H1 (cell line): ENCODE measurements at regions not wholly inside any gene's neighbourhood (a gene's known extent, or its start where the extent isn't known, plus 50 kb on each side); places are given as distances from the start of the nearest gene placed in this dataset.
A peak's percentile ranks its signal among the peaks of the same experiment; 100 is the strongest.

ENCODE experiments used
- CTCF ChIA-PET: fragments of 300-600 bp; sonication (Branson Sonifier 250); formaldehyde crosslinking; loops from one replicate; lab custom pipeline; 2021; ENCODE audit not compliant: partially characterized antibody; lab: Charles Lee
- POLR2A ChIA-PET: fragments of 300-600 bp; sonication (Branson Sonifier 250); formaldehyde crosslinking; loops from one replicate; lab custom pipeline; 2021; ENCODE audit warnings: inconsistent platforms; ENCODE audit not compliant: partially characterized antibody; lab: Charles Lee
- DNase-seq, 2 experiments: peaks; one replicate each; pipeline versions ENCODE4 v3.0.0 to v3.0.0-alpha.2; 2010 to 2022; ENCODE audit warnings: low spot score in 2 of 2, low read depth in 1 of 2, mixed read lengths in 1 of 2
- FAIRE-seq: peaks from 2 replicates; lab custom pipeline; 2011; peaks lifted over from hg19 to GRCh38; lab: Jason Lieb, UNC
- H2AFZ ChIP-seq: 2 replicates; pipeline ENCODE4 v1.8.1; 2012; ENCODE audit warnings: low read length, inconsistent platforms
- H2AK5ac ChIP-seq: 2 replicates; pipeline ENCODE4 v1.6.1; 2013; ENCODE audit warnings: low read depth, low read length
- H2BK120ac ChIP-seq: replicated peaks from 2 replicates; pipeline ENCODE3; 2013; ENCODE audit warnings: low read depth, low read length, inconsistent platforms
- H2BK12ac ChIP-seq: 2 replicates; pipeline ENCODE4 v1.6.1; 2013; ENCODE audit warnings: low read depth, low read length
- H2BK15ac ChIP-seq: 2 replicates; pipeline ENCODE4 v1.6.1; 2013; ENCODE audit warnings: low read length
- H2BK20ac ChIP-seq: 2 replicates; pipeline ENCODE4 v1.6.1; 2013; ENCODE audit warnings: low read length
- H2BK5ac ChIP-seq: 2 replicates; pipeline ENCODE4 v1.6.1; 2013; ENCODE audit warnings: low read depth, low read length
- H3K14ac ChIP-seq: 2 replicates; pipeline ENCODE4 v1.6.1; 2013; ENCODE audit warnings: inconsistent platforms; ENCODE audit not compliant: insufficient read length
- H3K18ac ChIP-seq: 2 replicates; pipeline ENCODE4 v1.6.1; 2013; ENCODE audit warnings: low read length; ENCODE audit errors: extremely low read depth
- H3K23ac ChIP-seq: 2 replicates; pipeline ENCODE4 v1.6.1; 2013; ENCODE audit warnings: inconsistent platforms; ENCODE audit not compliant: insufficient read length
- H3K23me2 ChIP-seq: 2 replicates; pipeline ENCODE4 v1.6.1; 2013; ENCODE audit warnings: low read depth, low read length
- H3K27ac ChIP-seq: 2 replicates; pipeline ENCODE4 v1.6.1; 2011; ENCODE audit warnings: low read depth, low read length, inconsistent platforms
- H3K27me3 ChIP-seq, 4 experiments: replicated peaks in 1 of 4; 1 replicate in 1 of 4; 2 replicates in 3 of 4; pipeline versions ENCODE4 v1.6.1 to v1.8.1; 2011 to 2013; ENCODE audit warnings: low read length in 3 of 4, mild to moderate bottlenecking in 3 of 4, inconsistent platforms in 2 of 4, mixed read lengths in 2 of 4, moderate library complexity in 1 of 4; ENCODE audit not compliant: control insufficient read depth in 3 of 4, insufficient read depth in 3 of 4; ENCODE audit errors: extremely low read depth in 1 of 4
- H3K36me3 ChIP-seq, 4 experiments: 2 replicates each; pipeline versions ENCODE4 v1.6.1 to v1.8.1; 2011 to 2013; ENCODE audit warnings: mild to moderate bottlenecking in 4 of 4, low read length in 3 of 4, moderate library complexity in 2 of 4, control low read depth in 1 of 4, inconsistent platforms in 1 of 4; ENCODE audit not compliant: insufficient read depth in 4 of 4, control insufficient read depth in 2 of 4
- H3K4ac ChIP-seq: replicated peaks from 2 replicates; pipeline ENCODE3; 2013; ENCODE audit warnings: low read length, low read depth, mixed read lengths, inconsistent platforms; ENCODE audit not compliant: insufficient read length
- H3K4me1 ChIP-seq, 4 experiments: replicated peaks in 1 of 4; 1 replicate in 1 of 4; 2 replicates in 3 of 4; pipeline versions ENCODE4 v1.6.1 to v1.8.1; 2011 to 2013; ENCODE audit warnings: low read length in 3 of 4, inconsistent platforms in 2 of 4, mixed read lengths in 1 of 4; ENCODE audit not compliant: insufficient read depth in 4 of 4, control insufficient read depth in 3 of 4
- H3K4me2 ChIP-seq, 2 experiments: 2 replicates each; pipeline versions ENCODE4 v1.6.1 to v1.8.1; 2011 to 2013; ENCODE audit warnings: low read depth in 2 of 2, low read length in 2 of 2, control low read depth in 1 of 2, inconsistent platforms in 1 of 2, mild to moderate bottlenecking in 1 of 2; ENCODE audit not compliant: insufficient read depth in 1 of 2
- H3K4me3 ChIP-seq, 4 experiments: fragments of 200-600, 300-600 bp in 1 of 4; sonication (generic), shearing (Covaris generic), sonication (Bioruptor Twin) in 1 of 4; 2 replicates each; pipeline versions ENCODE4 v1.5.1 to v1.8.1; 2011 to 2016; ENCODE audit warnings: low read length in 4 of 4, low read depth in 3 of 4, control low read depth in 2 of 4, inconsistent platforms in 2 of 4, mild to moderate bottlenecking in 2 of 4, mixed read lengths in 1 of 4, moderate library complexity in 1 of 4; ENCODE audit not compliant: insufficient read depth in 2 of 4; ENCODE audit errors: extremely low read depth in 1 of 4
- H3K56ac ChIP-seq: replicated peaks from 2 replicates; pipeline ENCODE3; 2013; ENCODE audit warnings: low read depth, mild to moderate bottlenecking, mixed read lengths, low read length, inconsistent platforms; ENCODE audit not compliant: insufficient read length
- H3K79me1 ChIP-seq: 2 replicates; pipeline ENCODE4 v1.6.1; 2013; ENCODE audit warnings: low read depth, low read length, control low read depth
- H3K79me2 ChIP-seq, 2 experiments: 2 replicates each; pipeline versions ENCODE4 v1.6.1 to v1.8.1; 2012 to 2013; ENCODE audit warnings: low read length in 2 of 2, mild to moderate bottlenecking in 2 of 2, inconsistent platforms in 1 of 2; ENCODE audit not compliant: insufficient read depth in 2 of 2, control insufficient read depth in 1 of 2
- H3K9ac ChIP-seq, 4 experiments: replicated peaks in 1 of 4; 1 replicate in 1 of 4; 2 replicates in 3 of 4; pipeline versions ENCODE4 v1.6.1 to v1.8.1; 2011 to 2013; ENCODE audit warnings: low read depth in 3 of 4, low read length in 3 of 4, control low read depth in 2 of 4, mild to moderate bottlenecking in 2 of 4, moderate library complexity in 2 of 4, inconsistent platforms in 1 of 4; ENCODE audit errors: extremely low read depth in 1 of 4
- H3K9me3 ChIP-seq, 2 experiments: 2 replicates each; pipeline versions ENCODE4 v1.6.1 to v1.8.1; 2012 to 2013; ENCODE audit warnings: mild to moderate bottlenecking in 2 of 2, moderate library complexity in 2 of 2, control low read depth in 1 of 2, inconsistent platforms in 1 of 2, low read depth in 1 of 2, low read length in 1 of 2, mixed read lengths in 1 of 2; ENCODE audit not compliant: insufficient read depth in 2 of 2
- H4K20me1 ChIP-seq, 2 experiments: replicated peaks in 1 of 2; 2 replicates each; pipeline versions ENCODE3 to v1.8.1; 2011 to 2013; ENCODE audit warnings: inconsistent platforms in 2 of 2, low read length in 2 of 2, mild to moderate bottlenecking in 1 of 2; ENCODE audit not compliant: insufficient read depth in 2 of 2, control insufficient read depth in 1 of 2
- H4K5ac ChIP-seq: 2 replicates; pipeline ENCODE4 v1.6.1; 2013; ENCODE audit warnings: low read length, low read depth, mixed read lengths, inconsistent platforms; ENCODE audit not compliant: insufficient read length
- H4K8ac ChIP-seq: 2 replicates; pipeline ENCODE4 v1.8.0; 2013; ENCODE audit warnings: mild to moderate bottlenecking, moderate library complexity, low read length, inconsistent platforms; ENCODE audit not compliant: insufficient read depth; ENCODE audit errors: extremely low read depth
- H4K91ac ChIP-seq: replicated peaks from 2 replicates; pipeline ENCODE3; 2013; ENCODE audit warnings: low read length, mixed read lengths, inconsistent platforms; ENCODE audit not compliant: insufficient read length
- CBX8 ChIP-seq: fragments of 300-800, 300-1000 bp; sonication (generic); IDR thresholded peaks from 2 replicates; pipeline ENCODE4 v1.7.1; 2016; ENCODE audit warnings: low read depth, low read length, borderline replicate concordance
- POU5F1 ChIP-seq: IDR thresholded peaks from 2 replicates; pipeline ENCODE4 v1.6.1; 2011; ENCODE audit warnings: low read depth, mild to moderate bottlenecking, low read length, moderate library complexity
- WGBS, 2 experiments: shearing (Covaris generic) in 1 of 2; methylation state at CpG; one replicate each; pipeline versions ENCODE4 v1.1.6 to v1.1.7; 2013 to 2015; ENCODE audit warnings: low lambda C conversion rate in 2 of 2, mixed read lengths in 2 of 2, inconsistent platforms in 1 of 2, low coverage in 1 of 2, missing lambda C conversion rate in 1 of 2; ENCODE audit not compliant: insufficient replicate concordance in 2 of 2, insufficient coverage in 1 of 2, insufficient read length in 1 of 2; ENCODE audit errors: extremely low coverage in 1 of 2, missing lambda C conversion rate in 1 of 2; 5-methylcytosine and 5-hydroxymethylcytosine counted together

GRCh38 chr2:150939087-150939486 lies 322.6 kb downstream of the RBM43 start:
- CTCF ChIA-PET: interaction anchor here (1.1 kb wide), 1 partner anchor 18 kb away, joined by 3 read pairs; no protein-coding TSS in a partner anchor
- Histone ChIP-seq H2BK120ac (no peak overlapping the region), H3K56ac (no peak overlapping the region), H3K23ac (no peak overlapping the region), H3K18ac (peak overlapping the region; percentile 34; the same call in 1 of the 2 replicates), H3K4me3 (no peak overlapping the region), H4K8ac (no peak overlapping the region), H2BK12ac (no peak overlapping the region), H4K20me1 (no peaks in the 10 kb centered on the region), H3K4me2 (no peak overlapping the region), H2AK5ac (no peak overlapping the region), H3K79me2 (no peaks in the 10 kb centered on the region), H3K4ac (no peak overlapping the region), H3K9me3 (0 out of 4 replicates have a peak, but pooled peaks cover 0 to 4% of the 10 kb centered on the region in 2 experiments), H3K9ac (no peak overlapping the region), H4K91ac (no peak overlapping the region), H3K79me1 (no peaks in the 10 kb centered on the region), H3K27me3 (no peaks in the 10 kb centered on the region), H3K23me2 (no peaks in the 10 kb centered on the region), H3K4me1 (0 out of 7 replicates have a peak, but pooled peaks cover 0 to 2% (median 0%) of the 10 kb centered on the region in 4 experiments), H4K5ac (no peak overlapping the region), H3K36me3 (no peaks in the 10 kb centered on the region; a peak in 1 of 8 replicates), H2BK15ac (no peak overlapping the region), H3K14ac (no peak overlapping the region), H3K27ac (no peak overlapping the region), H2BK20ac (no peak overlapping the region), H2BK5ac (no peak overlapping the region), H2AFZ (peak overlapping the region; percentile 64; the same call in 1 of the 2 replicates)
- DNase-seq (no peak), FAIRE-seq (no peak)
- WGBS, 2 experiments: 65% methylated on average over 3 of the region's 3 CpGs; no CpG with 5 or more reads in 1 of the 2 experiments
- TF ChIP-seq CBX8 (no peak), POU5F1 (no peak)
- POLR2A ChIA-PET: no interaction called here
